ENCODE measurements at regions not wholly inside any gene's neighbourhood (a gene's known extent, or its start where the extent isn't known, plus 50 kb on each side); places are given as distances from the start of the nearest gene placed in this dataset.

- no peak for DNase-seq
Measured at GRCh38 chr15:77540312-77541060, 92.2 kb downstream of the LINGO1 start.

- DNase-seq = peak; percentile 4
Measured at GRCh38 chr15:77538793-77539497, 93.8 kb downstream of the LINGO1 start.

- DNase-seq = no peak
Measured at GRCh38 chr15:77538027-77538451, 94.7 kb downstream of the LINGO1 start.

- DNase-seq = no peak
Measured at GRCh38 chr15:77537006-77537405, 95.7 kb downstream of the LINGO1 start.

GRCh38 chr15:77535845-77536244, 96.9 kb downstream of the LINGO1 start:
- no peak for DNase-seq
